Activated CD8-positive, alpha-beta memory T cell treated with anti-CD3 and anti-CD28 coated beads for 36 hours (primary cell): ENCODE measurements at regions not wholly inside any gene's neighbourhood (a gene's known extent, or its start where the extent isn't known, plus 50 kb on each side); places are given as distances from the start of the nearest gene placed in this dataset.

Experiments used
- CTCF ChIA-PET: fragments of 350-600 bp; sonication (Branson Sonifier 250); formaldehyde crosslinking; loops from one replicate; lab custom pipeline; 2021; ENCODE audit warnings: antibody characterized with exemption; lab: Charles Lee
- POLR2A ChIA-PET: fragments of 350-600 bp; sonication (Branson Sonifier 250); formaldehyde crosslinking; loops from one replicate; lab custom pipeline; 2021; ENCODE audit warnings: antibody characterized with exemption; lab: Charles Lee

- ChIA-PET POLR2A (no interaction called here), CTCF (no interaction called here)
Measured at GRCh38 chr20:58568126-58568482, 52.9 kb upstream of the APCDD1L start.

GRCh38 chr20:58567437-58567836 lies 52.2 kb upstream of the APCDD1L start:
- ChIA-PET POLR2A (no interaction called here), CTCF (no interaction called here)

GRCh38 chr20:58566981-58567380 lies 51.8 kb upstream of the APCDD1L start:
- CTCF ChIA-PET: no interaction called here
- POLR2A ChIA-PET: no interaction called here

GRCh38 chr20:58565461-58566175 lies 50.4 kb upstream of the APCDD1L start:
- CTCF ChIA-PET: no interaction called here
- POLR2A ChIA-PET: no interaction called here
